GM23338 (cell line): ENCODE measurements at regions not wholly inside any gene's neighbourhood (a gene's known extent, or its start where the extent isn't known, plus 50 kb on each side); places are given as distances from the start of the nearest gene placed in this dataset.

Experiments used
- ATAC-seq: fragments of 200-7000 bp; cut with Tn5 transposase; 3 replicates; pipeline ENCODE4 v1.9.1; 2020
- DNase-seq: peaks from one replicate; pipeline ENCODE4 v3.0.0-alpha.2; 2015; ENCODE audit warnings: low spot score
- H2AFZ ChIP-seq: fragments of 200-600 bp; sonication (generic); 2 replicates; pipeline ENCODE4 v1.8.0; 2016; ENCODE audit warnings: antibody characterized with exemption, mild to moderate bottlenecking, moderate library complexity
- H3F3A ChIP-seq: fragments of 200-600 bp; sonication (generic); replicated peaks from 2 replicates; pipeline ENCODE4 v1.8.0; 2017; ENCODE audit warnings: antibody characterized with exemption, mixed run types, low read depth
- H3K27ac ChIP-seq: fragments of 200-600 bp; sonication (generic); 2 replicates; pipeline ENCODE4 v1.6.1; 2016; ENCODE audit warnings: low read depth
- H3K27me3 ChIP-seq: fragments of 200-600 bp; sonication (generic); 2 replicates; pipeline ENCODE4 v1.8.0; 2016; ENCODE audit warnings: mild to moderate bottlenecking, mixed run types, moderate library complexity; ENCODE audit not compliant: insufficient read depth
- H3K36me3 ChIP-seq: fragments of 200-600 bp; sonication (generic); 2 replicates; pipeline ENCODE4 v1.8.0; 2016; ENCODE audit warnings: mild to moderate bottlenecking; ENCODE audit not compliant: insufficient read depth
- H3K4me1 ChIP-seq: fragments of 200-600 bp; sonication (generic); 2 replicates; pipeline ENCODE4 v1.8.0; 2016; ENCODE audit warnings: mild to moderate bottlenecking, moderate library complexity; ENCODE audit not compliant: insufficient read depth
- H3K4me2 ChIP-seq: fragments of 200-600 bp; sonication (generic); 2 replicates; pipeline ENCODE4 v1.7.1; 2017; ENCODE audit warnings: mixed run types
- H3K4me3 ChIP-seq: fragments of 200-600 bp; sonication (generic); 2 replicates; pipeline ENCODE4 v1.6.1; 2016; ENCODE audit warnings: mixed run types
- H3K79me2 ChIP-seq: fragments of 200-600 bp; sonication (generic); replicated peaks from 2 replicates; pipeline ENCODE4 v1.8.0; 2017; ENCODE audit warnings: mild to moderate bottlenecking; ENCODE audit not compliant: insufficient read depth
- H3K9me2 ChIP-seq: fragments of 200-600 bp; sonication (generic); 2 replicates; pipeline ENCODE4 v1.8.0; 2017; ENCODE audit not compliant: insufficient read depth
- H4K20me1 ChIP-seq: fragments of 200-600 bp; sonication (generic); replicated peaks from 2 replicates; pipeline ENCODE4 v1.8.0; 2017; ENCODE audit warnings: mild to moderate bottlenecking; ENCODE audit not compliant: insufficient read depth
- H3K27ac Mint-ChIP-seq: 2 replicates; pipeline ENCODE4 v1.8.0; 2020; ENCODE audit warnings: inconsistent platforms, mild to moderate bottlenecking, moderate library complexity, mixed read lengths
- H3K27me3 Mint-ChIP-seq: 3 replicates; pipeline ENCODE4 v1.8.0; 2022; ENCODE audit warnings: low read depth, mild to moderate bottlenecking, moderate library complexity, mixed read lengths, inconsistent platforms; ENCODE audit not compliant: insufficient read depth, poor library complexity
- H3K36me3 Mint-ChIP-seq: 3 replicates; pipeline ENCODE4 v1.8.0; 2021; ENCODE audit warnings: low read depth, mild to moderate bottlenecking, inconsistent platforms, moderate library complexity, mixed read lengths
- H3K4me1 Mint-ChIP-seq: 3 replicates; pipeline ENCODE4 v1.8.0; 2020; ENCODE audit warnings: mild to moderate bottlenecking, inconsistent platforms, mixed read lengths
- H3K4me3 Mint-ChIP-seq: 3 replicates; pipeline ENCODE4 v1.8.0; 2021; ENCODE audit warnings: moderate library complexity, mild to moderate bottlenecking, inconsistent platforms, mixed read lengths
- H3K9me3 Mint-ChIP-seq: 3 replicates; pipeline ENCODE4 v1.8.0; 2020; ENCODE audit warnings: moderate library complexity, mild to moderate bottlenecking, inconsistent platforms, mixed read lengths
- CREB1 ChIP-seq: fragments of 250-450 bp; sonication (Bioruptor Pico); IDR thresholded peaks from 2 replicates; pipeline ENCODE4 v1.5.0; 2020; ENCODE audit warnings: low read depth, mild to moderate bottlenecking, moderate library complexity
- CTCF ChIP-seq, 2 experiments: fragments of 200-600 bp in 1 of 2; sonication (generic) in 1 of 2; conservative IDR thresholded peaks; 2 replicates each; pipeline versions ENCODE4 v1.5.1 to v1.6.1; 2016 to 2017; ENCODE audit warnings: antibody characterized with exemption in 2 of 2, low read depth in 2 of 2, mild to moderate bottlenecking in 2 of 2, moderate library complexity in 1 of 2
- ETS1 ChIP-seq: IDR thresholded peaks from 2 replicates; pipeline ENCODE4 v1.6.1; 2016; ENCODE audit warnings: antibody characterized with exemption
- EZH2 ChIP-seq: fragments of 200-600 bp; sonication (generic); IDR thresholded peaks from one replicate; pipeline ENCODE4 v1.8.0; 2017; ENCODE audit warnings: antibody characterized with exemption, mild to moderate bottlenecking, low read depth; ENCODE audit not compliant: unreplicated experiment
- EZH2phosphoT487 ChIP-seq: fragments of 200-600 bp; sonication (generic); IDR thresholded peaks from one replicate; pipeline ENCODE4 v1.8.1; 2018; ENCODE audit warnings: antibody characterized with exemption; ENCODE audit not compliant: unreplicated experiment
- JUNB ChIP-seq: IDR thresholded peaks from one replicate; pipeline ENCODE4 v1.6.1; 2016; ENCODE audit warnings: antibody characterized with exemption; ENCODE audit not compliant: unreplicated experiment
- NANOG ChIP-seq: IDR thresholded peaks from 2 replicates; pipeline ENCODE4 v1.6.1; 2016; ENCODE audit warnings: antibody characterized with exemption, borderline replicate concordance
- POLR2AphosphoS5 ChIP-seq: IDR thresholded peaks from 2 replicates; pipeline ENCODE4 v1.6.1; 2016; ENCODE audit warnings: antibody characterized with exemption, low read depth
- REST ChIP-seq: IDR thresholded peaks from one replicate; pipeline ENCODE4 v1.6.1; 2018; ENCODE audit warnings: antibody characterized with exemption; ENCODE audit not compliant: unreplicated experiment
- STAT1 ChIP-seq: IDR thresholded peaks from one replicate; pipeline ENCODE4 v1.6.1; 2016; ENCODE audit warnings: antibody characterized with exemption; ENCODE audit not compliant: unreplicated experiment
- ZNF114 ChIP-seq: fragments of 250-450 bp; sonication (Bioruptor Pico); IDR thresholded peaks from 2 replicates; pipeline ENCODE4 v1.5.0; 2020; ENCODE audit warnings: mild to moderate bottlenecking, moderate library complexity
- ZNF331 ChIP-seq: fragments of 250-450 bp; sonication (Bioruptor Pico); IDR thresholded peaks from 2 replicates; pipeline ENCODE4 v1.5.0; 2020; ENCODE audit warnings: low read depth, mild to moderate bottlenecking, moderate library complexity
- ZNF462 ChIP-seq: fragments of 250-450 bp; sonication (Bioruptor Pico); IDR thresholded peaks from 2 replicates; pipeline ENCODE4 v1.5.0; 2020; ENCODE audit warnings: mild to moderate bottlenecking, moderate library complexity

- no peaks in the 10 kb centered on the region for H3K9me2 ChIP-seq
- Mint-ChIP-seq H3K27me3 (no peaks in the 10 kb centered on the region), H3K9me3 (peaks cover 77% of the 10 kb centered on the region), H3K36me3 (peaks cover 19% of the 10 kb centered on the region), H3K27ac (no peak overlapping the region), H3K4me1 (no peaks in the 10 kb centered on the region), H3K4me3 (no peak overlapping the region)
- H3K4me1 ChIP-seq: no peaks in the 10 kb centered on the region
- no peaks in the 10 kb centered on the region for H4K20me1 ChIP-seq
- no peaks in the 10 kb centered on the region for H3K36me3 ChIP-seq
- no peak for ATAC-seq
- H3K4me3 ChIP-seq: no peak overlapping the region
- H3K27me3 ChIP-seq: no peaks in the 10 kb centered on the region
- no peak for DNase-seq
- no peak overlapping the region for H2AFZ ChIP-seq
- no peak overlapping the region for H3K27ac ChIP-seq
- H3F3A ChIP-seq: no peaks in the 10 kb centered on the region
- H3K4me2 ChIP-seq: no peak overlapping the region
- TF ChIP-seq ZNF331 (CRISPR knock-in tag) (no peak), ZNF462 (CRISPR knock-in tag) (no peak), EZH2phosphoT487 (no peak), CREB1 (CRISPR knock-in tag) (no peak), EZH2 (no peak), CTCF (conservative IDR thresholded peaks at IDR 0.05; ENCODE audit: low read depth in 2 of 2) (no peak), NANOG (no peak), ZNF114 (CRISPR knock-in tag) (no peak), ETS1 (no peak), JUNB (no peak), POLR2AphosphoS5 (no peak), STAT1 (no peak), REST (no peak)
- H3K79me2 ChIP-seq: no peaks in the 10 kb centered on the region
Observed at GRCh38 chr2:4844881-4845280, 847.3 kb upstream of the SOX11 start.
